ENCODE measurements at regions not wholly inside any gene's neighbourhood (a gene's known extent, or its start where the extent isn't known, plus 50 kb on each side); places are given as distances from the start of the nearest gene placed in this dataset.

DNA sequence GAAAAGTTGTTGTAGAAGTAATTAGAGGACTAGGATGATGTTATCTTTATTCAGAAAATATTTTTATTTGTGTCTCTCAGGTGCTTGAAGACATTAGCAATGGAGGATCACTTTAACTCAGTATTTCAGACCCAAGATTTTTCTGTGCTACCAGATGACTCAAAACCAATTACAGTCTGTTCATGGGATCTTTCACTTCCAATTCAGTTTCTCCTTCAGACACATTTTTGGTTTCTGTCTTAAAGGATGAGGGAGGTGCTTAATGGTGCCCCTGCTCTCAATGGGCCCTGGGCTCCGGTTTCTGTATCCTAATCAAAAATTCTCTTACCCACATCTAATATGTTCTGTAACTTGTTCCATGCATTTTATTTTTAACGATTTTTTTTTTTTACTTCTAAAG, 53.7 kb upstream of the HDAC4 start:
- no peak for DNase-seq (ENCODE audit: extremely low read depth, low read depth)
- TF ChIP-seq, protein P1, sequence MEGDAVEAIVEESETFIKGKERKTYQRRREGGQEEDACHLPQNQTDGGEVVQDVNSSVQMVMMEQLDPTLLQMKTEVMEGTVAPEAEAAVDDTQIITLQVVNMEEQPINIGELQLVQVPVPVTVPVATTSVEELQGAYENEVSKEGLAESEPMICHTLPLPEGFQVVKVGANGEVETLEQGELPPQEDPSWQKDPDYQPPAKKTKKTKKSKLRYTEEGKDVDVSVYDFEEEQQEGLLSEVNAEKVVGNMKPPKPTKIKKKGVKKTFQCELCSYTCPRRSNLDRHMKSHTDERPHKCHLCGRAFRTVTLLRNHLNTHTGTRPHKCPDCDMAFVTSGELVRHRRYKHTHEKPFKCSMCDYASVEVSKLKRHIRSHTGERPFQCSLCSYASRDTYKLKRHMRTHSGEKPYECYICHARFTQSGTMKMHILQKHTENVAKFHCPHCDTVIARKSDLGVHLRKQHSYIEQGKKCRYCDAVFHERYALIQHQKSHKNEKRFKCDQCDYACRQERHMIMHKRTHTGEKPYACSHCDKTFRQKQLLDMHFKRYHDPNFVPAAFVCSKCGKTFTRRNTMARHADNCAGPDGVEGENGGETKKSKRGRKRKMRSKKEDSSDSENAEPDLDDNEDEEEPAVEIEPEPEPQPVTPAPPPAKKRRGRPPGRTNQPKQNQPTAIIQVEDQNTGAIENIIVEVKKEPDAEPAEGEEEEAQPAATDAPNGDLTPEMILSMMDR (IDR thresholded peaks at IDR 0.05; ENCODE audit: low read depth, low read length): no peak
